ENCODE measurements at regions not wholly inside any gene's neighbourhood (a gene's known extent, or its start where the extent isn't known, plus 50 kb on each side); places are given as distances from the start of the nearest gene placed in this dataset.
"Not testable (repeated sequence)": the region's sequence is repeated elsewhere in the genome, so short reads cannot be mapped to it uniquely, and the experiment has no call there.

- DNase-seq = no peak
Observed at GRCh38 chr12:105483691-105484090, 153.2 kb downstream of the C12orf75 start.

GRCh38 chr12:105485321-105485910 lies 154.9 kb downstream of the C12orf75 start:
- DNase-seq = no peak

GRCh38 chr12:105485921-105486320 lies 155.4 kb downstream of the C12orf75 start:
- DNase-seq = no peak

- peak in 1 of 2 experiments; percentile 5 for DNase-seq
Observed at GRCh38 chr12:105487963-105488362, 157.5 kb downstream of the C12orf75 start.

- DNase-seq = no peak
Observed at GRCh38 chr12:105492591-105493545, 162.4 kb downstream of the C12orf75 start.

GRCh38 chr12:105499205-105499604 lies 168.7 kb downstream of the C12orf75 start:
- no peak for DNase-seq

- DNase-seq = not testable (repeated sequence)
Observed at GRCh38 chr12:105500676-105501075, 170.2 kb downstream of the C12orf75 start.

GRCh38 chr12:105502426-105502930 lies 172.0 kb downstream of the C12orf75 start:
- no peak for DNase-seq

- no peak for DNase-seq
Observed at GRCh38 chr12:105503619-105504018, 173.1 kb downstream of the C12orf75 start.

GRCh38 chr12:105504286-105504685 lies 173.8 kb downstream of the C12orf75 start:
- DNase-seq = no peak

GRCh38 chr12:105506678-105507310 lies 176.3 kb downstream of the C12orf75 start:
- no peak for DNase-seq

- DNase-seq = no peak
Observed at GRCh38 chr12:105507311-105508038, 177.0 kb downstream of the C12orf75 start.

- DNase-seq = no peak
Observed at GRCh38 chr12:105508096-105508495, 177.6 kb downstream of the C12orf75 start.

GRCh38 chr12:105510526-105510925 lies 180.0 kb downstream of the C12orf75 start:
- DNase-seq = no peak

- not testable (repeated sequence) for DNase-seq
Observed at GRCh38 chr12:105512861-105513260, 182.4 kb downstream of the C12orf75 start.

GRCh38 chr12:105522166-105522825 lies 191.8 kb downstream of the C12orf75 start:
- no peak for DNase-seq

- DNase-seq = no peak
Observed at GRCh38 chr12:105523164-105524057, 192.9 kb downstream of the C12orf75 start.

- no peak for DNase-seq
Observed at GRCh38 chr12:105524961-105525360, 194.5 kb downstream of the C12orf75 start.

GRCh38 chr12:105534068-105534467 lies 203.6 kb downstream of the C12orf75 start:
- DNase-seq = no peak

GRCh38 chr12:105535033-105535432 lies 204.5 kb downstream of the C12orf75 start:
- not testable (repeated sequence) for DNase-seq

- DNase-seq = no peak
Observed at GRCh38 chr12:105538880-105539279, 208.4 kb downstream of the C12orf75 start.

All from NCI-H2081 (cell line).